Heart right ventricle (tissue), 16 donors: ENCODE measurements at regions not wholly inside any gene's neighbourhood (a gene's known extent, or its start where the extent isn't known, plus 50 kb on each side); places are given as distances from the start of the nearest gene placed in this dataset.

Experiments used
- ATAC-seq, 8 donors: fragments of 200-7000 bp; cut with Tn5 transposase; one replicate each; pipeline ENCODE4 v1.9.1; 2020; ENCODE audit warnings: mild to moderate bottlenecking in 8 of 8, moderate library complexity in 8 of 8, moderate number of reproducible peaks in 1 of 8
- DNase-seq, 2 donors: peaks; one replicate each; pipeline ENCODE4 v3.0.0-alpha.2; 2020
- H3K27ac ChIP-seq, 10 donors: fragments of 200-600 bp; sonication (generic) in 2 of 10; one replicate each; pipeline versions ENCODE4 v1.5.0 to v1.8.0; 2020 to 2022; ENCODE audit warnings: mild to moderate bottlenecking in 3 of 10
- H3K27me3 ChIP-seq, 7 donors: fragments of 200-600 bp; one replicate each; pipeline ENCODE4 v1.8.0; 2021 to 2022; ENCODE audit warnings: mild to moderate bottlenecking in 2 of 7
- H3K36me3 ChIP-seq, 9 donors: fragments of 200-600 bp; sonication (generic) in 1 of 9; one replicate each; pipeline versions ENCODE4 v1.5.0 to v1.8.0; 2020 to 2022; ENCODE audit warnings: mild to moderate bottlenecking in 2 of 9
- H3K4me1 ChIP-seq, 9 donors: fragments of 200-600 bp; sonication (generic) in 1 of 9; one replicate each; pipeline versions ENCODE4 v1.5.0 to v1.8.0; 2020 to 2022; ENCODE audit warnings: mild to moderate bottlenecking in 4 of 9
- H3K4me3 ChIP-seq, 10 donors: fragments of 200-600 bp; sonication (generic) in 2 of 10; one replicate each; pipeline versions ENCODE4 v1.5.0 to v1.8.0; 2020 to 2022; ENCODE audit warnings: mild to moderate bottlenecking in 7 of 10, moderate library complexity in 2 of 10
- H3K9me3 ChIP-seq, 11 donors: fragments of 200-600 bp in 10 of 11; sonication (generic) in 2 of 11; one replicate each; pipeline versions ENCODE4 v1.5.0 to v1.8.0; 2013 to 2022; ENCODE audit warnings: mild to moderate bottlenecking in 2 of 11, control low read depth in 1 of 11, moderate library complexity in 1 of 11
- whole genome bisulfite sequencing, 2 donors: extraction: QIAGEN DNeasy Blood & Tissue Kit; methylation state at CpG; one replicate each; pipeline ENCODE4 v1.1.7; 2013; ENCODE audit warnings: inconsistent platforms in 1 of 2; 5-methylcytosine and 5-hydroxymethylcytosine counted together
- intact Hi-C, 10 donors: fragments of 100-400 bp; cut with DNase I; formaldehyde crosslinking; loops; one replicate each; pipeline versions ENCODE4 v1.11.1 to v1.14.2; 2022
- TF ChIP-seq, protein P1 (sequence below), 9 donors: fragments of 200-600 bp; sonication (generic) in 2 of 9; IDR thresholded peaks; one replicate each; pipeline versions ENCODE4 v1.5.0 to v1.8.0; 2021 to 2022; ENCODE audit warnings: antibody characterized with exemption in 9 of 9, mild to moderate bottlenecking in 5 of 9, moderate library complexity in 1 of 9
- donor health status: Arrhythmogenic right ventricular cardiomyopathy.
- donor health status: ischemic (EF 13 %, LVEDD 7.1; RV severe dilation, severe dysfunction).
- donor health status: healthy with polysubstance abuse.
- donor health status: DM: no; HTN: yes; CAD: no.
- donor health status: DM: no; HTN: no; CAD: no.
- donor health status: ischemic (EF 25% LVEDD 6.9; RV normal size, moderate dysfunction).
- donor health status: ischemic (EF 25% LVEDD 5.7; RV mildly dilated, moderate dysfunction).
- donor health status: healthy.
- donor health status: DM: yes; HTN: yes; CAD: no.
- donor health status: Ischemic cardiomyopathy.
- donor health status: ischemic (EF 35%, LVEDD 5.7; RV mildly dilated, moderate dysfunction).
- donor health status: nonischemic (EF 11% LVEDD 7.7; RV severe dilation, severe dysfunction).
- donor health status: DM: yes; HTN: yes; CAD: no.
- donor health status: PGD.
- donor health status: ischemic (EF 29% LVEDD 5.4; RV normal size, mild dysfunction).
- donor health status: nonischemic (EF 23%, LVEDD 6.1; RV moderate dilation, normal function).

DNA sequence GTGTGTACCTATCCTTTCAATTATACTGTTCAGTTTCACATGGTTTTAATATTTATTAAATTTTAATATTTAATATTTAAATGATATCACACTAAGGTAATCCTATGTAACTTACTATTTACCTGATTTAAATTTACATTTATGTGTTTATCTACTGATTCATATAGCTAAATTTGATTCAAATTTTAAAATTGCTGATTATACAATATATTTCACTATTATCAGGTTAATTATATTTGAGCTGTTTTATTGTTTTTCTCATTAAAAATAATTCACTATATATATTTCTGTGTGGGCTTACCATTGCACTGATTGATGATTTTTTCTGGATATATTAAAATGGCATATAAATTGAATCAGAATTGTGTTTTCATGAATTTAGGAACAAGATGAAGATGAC lies 1923.5 kb downstream of the STIM2 start:
- intact Hi-C loops = no loop called here
- DNase-seq (no peak), ATAC-seq (no peak)
- no peaks in the 10 kb centered on the region for H3K27me3 ChIP-seq
- no peaks in the 10 kb centered on the region for H3K4me1 ChIP-seq
- H3K9me3 ChIP-seq = no peaks in the 10 kb centered on the region
- no peak overlapping the region for H3K4me3 ChIP-seq
- no peak overlapping the region for H3K27ac ChIP-seq
- H3K36me3 ChIP-seq = no peaks in the 10 kb centered on the region
- TF ChIP-seq, protein P1, sequence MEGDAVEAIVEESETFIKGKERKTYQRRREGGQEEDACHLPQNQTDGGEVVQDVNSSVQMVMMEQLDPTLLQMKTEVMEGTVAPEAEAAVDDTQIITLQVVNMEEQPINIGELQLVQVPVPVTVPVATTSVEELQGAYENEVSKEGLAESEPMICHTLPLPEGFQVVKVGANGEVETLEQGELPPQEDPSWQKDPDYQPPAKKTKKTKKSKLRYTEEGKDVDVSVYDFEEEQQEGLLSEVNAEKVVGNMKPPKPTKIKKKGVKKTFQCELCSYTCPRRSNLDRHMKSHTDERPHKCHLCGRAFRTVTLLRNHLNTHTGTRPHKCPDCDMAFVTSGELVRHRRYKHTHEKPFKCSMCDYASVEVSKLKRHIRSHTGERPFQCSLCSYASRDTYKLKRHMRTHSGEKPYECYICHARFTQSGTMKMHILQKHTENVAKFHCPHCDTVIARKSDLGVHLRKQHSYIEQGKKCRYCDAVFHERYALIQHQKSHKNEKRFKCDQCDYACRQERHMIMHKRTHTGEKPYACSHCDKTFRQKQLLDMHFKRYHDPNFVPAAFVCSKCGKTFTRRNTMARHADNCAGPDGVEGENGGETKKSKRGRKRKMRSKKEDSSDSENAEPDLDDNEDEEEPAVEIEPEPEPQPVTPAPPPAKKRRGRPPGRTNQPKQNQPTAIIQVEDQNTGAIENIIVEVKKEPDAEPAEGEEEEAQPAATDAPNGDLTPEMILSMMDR (IDR thresholded peaks at IDR 0.05) = no peak

DNA sequence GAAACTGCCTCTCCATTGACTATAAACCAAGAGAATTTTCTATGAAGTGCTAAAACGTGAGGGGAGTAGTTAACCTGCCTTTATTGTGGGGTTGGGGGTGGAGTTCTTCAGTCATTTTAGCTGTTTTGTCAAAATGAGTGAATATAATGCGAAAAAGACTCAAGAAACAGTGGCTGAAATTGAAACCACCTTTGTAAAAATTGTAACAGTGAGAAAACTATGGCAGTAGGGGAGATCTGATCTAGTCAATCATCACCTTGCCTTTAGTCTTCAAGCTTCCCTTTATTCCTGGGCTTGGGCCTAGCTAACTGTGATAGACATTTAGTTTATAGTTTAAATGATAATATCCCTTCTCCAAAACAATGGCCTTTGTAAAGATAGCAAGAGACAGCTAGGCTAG lies 1927.3 kb downstream of the STIM2 start:
- no peak for ATAC-seq
- intact Hi-C loops = no loop called here
- Histone ChIP-seq H3K4me1 (peaks cover 0 to 7% (median 0%) of the 10 kb centered on the region in 9 donors), H3K27ac (no peak overlapping the region), H3K9me3 (peaks cover 0 to 5% (median 0%) of the 10 kb centered on the region in 11 donors), H3K36me3 (no peaks in the 10 kb centered on the region), H3K27me3 (no peaks in the 10 kb centered on the region), H3K4me3 (no peak overlapping the region)
- no peak for DNase-seq
- WGBS, 2 donors = 67 to 68% methylated on average over 2 of the region's 2 CpGs
- TF ChIP-seq, protein P1 (IDR thresholded peaks at IDR 0.05) = no peak

DNA sequence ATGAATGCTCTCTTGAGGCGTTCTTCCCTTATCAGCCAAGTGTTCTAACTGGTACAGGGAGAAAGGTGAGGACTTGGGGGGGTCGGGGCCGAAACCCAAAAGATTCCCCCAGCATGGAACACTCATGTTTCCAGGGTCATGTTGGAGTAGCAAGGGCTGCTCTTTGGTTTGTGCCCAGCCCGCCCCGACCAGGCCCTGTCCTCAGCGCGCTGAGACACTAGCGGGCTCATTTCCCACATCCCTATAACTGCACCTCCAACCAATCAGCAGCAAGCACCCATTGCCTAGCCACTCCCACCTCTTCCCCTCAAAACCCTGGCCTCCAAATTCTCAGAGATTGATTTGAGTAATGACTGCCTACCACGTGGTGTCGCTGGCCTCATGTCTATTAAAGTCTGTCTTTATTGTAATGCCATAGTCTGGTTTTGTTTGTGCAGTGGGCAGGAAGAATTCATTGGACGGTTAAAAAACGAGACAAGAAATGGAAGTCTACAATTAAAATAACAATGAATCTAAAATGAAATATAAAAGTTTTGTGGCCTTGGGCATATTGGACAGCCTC lies 1928.4 kb downstream of the STIM2 start:
- intact Hi-C loops = no loop called here
- Histone ChIP-seq H3K27ac (no peak overlapping the region), H3K4me1 (peaks cover 0 to 10% (median 0%) of the 10 kb centered on the region in 9 donors), H3K27me3 (no peaks in the 10 kb centered on the region), H3K36me3 (no peaks in the 10 kb centered on the region), H3K9me3 (peaks cover 0 to 5% (median 0%) of the 10 kb centered on the region in 11 donors), H3K4me3 (no peak overlapping the region)
- WGBS, 2 donors = 89 to 96% methylated on average over 12 of the region's 12 CpGs
- ATAC-seq (no peak), DNase-seq (no peak)
- TF ChIP-seq, protein P1 (IDR thresholded peaks at IDR 0.05) = no peak

DNA sequence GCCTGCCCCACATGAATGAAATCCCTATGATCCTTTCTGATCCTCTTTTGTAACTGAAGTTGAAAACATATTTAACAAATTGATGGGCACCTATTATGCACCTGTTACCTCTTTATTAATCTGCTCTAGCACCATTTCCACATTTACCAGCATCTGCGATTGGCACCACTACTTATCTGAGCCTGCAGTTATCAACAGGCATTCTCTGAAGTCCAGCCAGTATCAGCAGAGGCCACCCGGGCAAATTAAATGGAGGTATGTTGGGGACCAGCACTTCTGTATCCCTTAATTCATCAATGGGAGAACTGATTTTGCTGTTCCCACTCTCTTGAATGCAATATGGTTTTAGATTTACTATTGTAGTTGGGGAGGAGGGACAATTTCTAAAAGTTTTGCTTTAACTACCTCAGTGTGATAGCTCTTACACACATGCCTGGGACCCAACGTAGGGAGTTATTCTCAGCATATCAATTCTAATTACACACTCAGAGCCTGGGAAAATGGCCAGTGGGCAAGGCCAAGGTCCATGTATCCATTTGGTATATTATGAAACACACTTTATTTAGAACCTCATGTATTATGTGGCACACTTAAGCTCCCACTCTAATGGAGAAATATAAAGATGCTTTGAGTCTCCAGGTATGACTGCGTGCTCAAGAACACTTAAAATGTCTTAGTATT lies 1927.1 kb upstream of the PCDH7 start:
- peaks cover 0 to 10% (median 0%) of the 10 kb centered on the region in 9 donors for H3K4me1 ChIP-seq
- H3K9me3 ChIP-seq = peaks cover 0 to 13% (median 0%) of the 10 kb centered on the region in 11 donors
- ATAC-seq = peak; percentile 89 to 100 (median 96)
- H3K27me3 ChIP-seq = no peaks in the 10 kb centered on the region
- no peaks in the 10 kb centered on the region for H3K36me3 ChIP-seq
- H3K4me3 ChIP-seq = no peak overlapping the region
- TF ChIP-seq, protein P1 (IDR thresholded peaks at IDR 0.05) = no peak
- peak; percentile 15 to 71 for DNase-seq
- WGBS, 2 donors = 40 to 47% methylated on average over 4 of the region's 4 CpGs
- H3K27ac ChIP-seq = peak overlapping the region in 7 of 10 donors; percentile 47 to 88 (median 80)
- intact Hi-C loops = no loop called here
